ENCODE measurements at regions not wholly inside any gene's neighbourhood (a gene's known extent, or its start where the extent isn't known, plus 50 kb on each side); places are given as distances from the start of the nearest gene placed in this dataset.

GRCh38 chr6:54059683-54060082, 51.6 kb upstream of the MLIP start:
- no peak for TF ChIP-seq EP300 (IDR thresholded peaks at IDR 0.05)
- no peak for TF ChIP-seq JUN (IDR thresholded peaks at IDR 0.05)
- no peak for TF ChIP-seq KDM5A (IDR thresholded peaks at IDR 0.05)
- TF ChIP-seq POLR2A (IDR thresholded peaks at IDR 0.05; ENCODE audit: low read length) = no peak
- TF ChIP-seq CTCF (IDR thresholded peaks at IDR 0.05) = no peak
- TF ChIP-seq EHMT2 (IDR thresholded peaks at IDR 0.05; ENCODE audit: low read depth) = no peak
- TF ChIP-seq MAZ (IDR thresholded peaks at IDR 0.05; ENCODE audit: borderline replicate concordance, low read depth, low read length) = no peak
- no peak for TF ChIP-seq RAD21 (conservative IDR thresholded peaks at IDR 0.05 in 1 of 2, IDR thresholded peaks at IDR 0.05 in 1 of 2)
- TF ChIP-seq SMC3 (IDR thresholded peaks at IDR 0.05) = no peak
- no peak for TF ChIP-seq CHD4 (IDR thresholded peaks at IDR 0.05; ENCODE audit: borderline replicate concordance)
- no peak for TF ChIP-seq HOXB5 (CRISPR knock-in tag; IDR thresholded peaks at IDR 0.05)
